COLO668 (cell line): ENCODE measurements at regions not wholly inside any gene's neighbourhood (a gene's known extent, or its start where the extent isn't known, plus 50 kb on each side); places are given as distances from the start of the nearest gene placed in this dataset.
A peak's percentile ranks its signal among the peaks of the same experiment; 100 is the strongest.
"Not testable (repeated sequence)": the region's sequence is repeated elsewhere in the genome, so short reads cannot be mapped to it uniquely, and the experiment has no call there.

ENCODE experiments used
- DNase-seq: peaks from one replicate; lab custom pipeline; 2025; ENCODE audit not compliant: unreplicated experiment; lab: John Stamatoyannopoulos, UW

- DNase-seq, result no peak
These were observed 511.2 kb upstream of the KCND2 start for GRCh38 chr7:119761776-119762175.

GRCh38 chr7:119782286-119782685, 490.7 kb upstream of the KCND2 start:
- DNase-seq, result no peak

GRCh38 chr7:119783799-119784198, 489.2 kb upstream of the KCND2 start:
- DNase-seq, result peak; percentile 68

- no peak for DNase-seq
These were observed 470.8 kb upstream of the KCND2 start for GRCh38 chr7:119802147-119802546.

GRCh38 chr7:119825091-119825655, 447.8 kb upstream of the KCND2 start:
- DNase-seq, result no peak

GRCh38 chr7:119826547-119826946, 446.4 kb upstream of the KCND2 start:
- DNase-seq, result no peak

- no peak for DNase-seq
These were observed 434.5 kb upstream of the KCND2 start for GRCh38 chr7:119838444-119838843.

GRCh38 chr7:119842337-119842736, 430.6 kb upstream of the KCND2 start:
- DNase-seq, result no peak

- DNase-seq, result no peak
These were observed 430.2 kb upstream of the KCND2 start for GRCh38 chr7:119842786-119843185.

- DNase-seq, result no peak
These were observed 411.6 kb upstream of the KCND2 start for GRCh38 chr7:119861385-119861784.

GRCh38 chr7:119868387-119868786, 404.6 kb upstream of the KCND2 start:
- DNase-seq, result no peak

- DNase-seq, result no peak
These were observed 393.1 kb upstream of the KCND2 start for GRCh38 chr7:119879835-119880234.

GRCh38 chr7:119886007-119886406, 387.0 kb upstream of the KCND2 start:
- DNase-seq, result no peak

GRCh38 chr7:119886525-119886924, 386.4 kb upstream of the KCND2 start:
- not testable (repeated sequence) for DNase-seq

GRCh38 chr7:119888251-119888650, 384.7 kb upstream of the KCND2 start:
- no peak for DNase-seq

GRCh38 chr7:119890631-119891030, 382.3 kb upstream of the KCND2 start:
- DNase-seq, result no peak

- DNase-seq, result no peak
These were observed 377.7 kb upstream of the KCND2 start for GRCh38 chr7:119895320-119895719.

GRCh38 chr7:119896386-119896785, 376.6 kb upstream of the KCND2 start:
- no peak for DNase-seq

GRCh38 chr7:119900996-119901672, 371.8 kb upstream of the KCND2 start:
- DNase-seq, result no peak

GRCh38 chr7:119903085-119903484, 369.9 kb upstream of the KCND2 start:
- DNase-seq, result no peak

- DNase-seq, result no peak
These were observed 367.5 kb upstream of the KCND2 start for GRCh38 chr7:119905495-119905894.

- DNase-seq, result no peak
These were observed 364.0 kb upstream of the KCND2 start for GRCh38 chr7:119908948-119909347.

GRCh38 chr7:119914119-119914518, 358.9 kb upstream of the KCND2 start:
- DNase-seq, result not testable (repeated sequence)
